Gastroesophageal sphincter (tissue), 3 donors: ENCODE measurements at regions not wholly inside any gene's neighbourhood (a gene's known extent, or its start where the extent isn't known, plus 50 kb on each side); places are given as distances from the start of the nearest gene placed in this dataset.

Experiments used
- CTCF ChIP-seq, 4 experiments: fragments of 200-600 bp in 2 of 4; fragments of 450-650 bp in 2 of 4; sonication (generic) in 1 of 4; IDR thresholded peaks; one replicate each; pipeline ENCODE4 v1.5.1; 2017 to 2019; ENCODE audit warnings: antibody characterized with exemption in 4 of 4, mild to moderate bottlenecking in 2 of 4, moderate library complexity in 2 of 4
- EP300 ChIP-seq: sonication (generic); formaldehyde crosslinking; IDR thresholded peaks from one replicate; pipeline ENCODE4 v1.6.1; 2017; ENCODE audit warnings: antibody characterized with exemption, mild to moderate bottlenecking
- POLR2A ChIP-seq, 2 donors: fragments of 450-650 bp; IDR thresholded peaks; one replicate each; pipeline ENCODE4 v1.6.1; 2017; ENCODE audit warnings: antibody characterized with exemption in 2 of 2, mild to moderate bottlenecking in 2 of 2, moderate library complexity in 1 of 2

GRCh38 chr16:49049191-49049590 lies 232.4 kb downstream of the CBLN1 start:
- TF ChIP-seq EP300 (no peak), CTCF (IDR thresholded peaks at IDR 0.05) (no peak), POLR2A (IDR thresholded peaks at IDR 0.05) (no peak)
